HTR-8/SVneo (cell line): ENCODE measurements at regions not wholly inside any gene's neighbourhood (a gene's known extent, or its start where the extent isn't known, plus 50 kb on each side); places are given as distances from the start of the nearest gene placed in this dataset.

ENCODE experiments used
- DNase-seq: peaks from one replicate; pipeline ENCODE4 v3.0.0; 2011; ENCODE audit warnings: low spot score, mixed read lengths; ENCODE audit not compliant: insufficient read length
- FAIRE-seq: peaks from 2 replicates; lab custom pipeline; 2011; peaks lifted over from hg19 to GRCh38; lab: Jason Lieb, UNC

DNA sequence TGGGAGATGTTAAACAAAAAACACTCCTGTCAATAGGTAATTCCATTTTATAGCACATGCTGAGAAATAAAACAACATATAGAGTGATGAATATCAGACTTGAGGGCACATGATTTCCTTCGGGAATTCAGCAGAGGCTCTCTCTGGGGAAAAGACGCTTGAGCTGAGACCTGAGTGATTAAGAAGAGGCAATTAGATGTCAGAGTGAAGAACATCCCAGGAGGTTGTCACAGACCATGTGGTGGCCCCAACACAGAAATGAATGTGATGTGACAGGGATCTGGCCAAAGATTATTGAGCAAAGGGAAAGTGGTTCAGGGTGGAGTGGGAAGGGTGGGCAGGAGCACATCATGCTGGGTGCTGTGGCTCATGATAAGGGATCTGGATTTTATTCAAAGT is 254.7 kb downstream of the RAD51AP2 start:
- no peak for DNase-seq
- FAIRE-seq: no peak

DNA sequence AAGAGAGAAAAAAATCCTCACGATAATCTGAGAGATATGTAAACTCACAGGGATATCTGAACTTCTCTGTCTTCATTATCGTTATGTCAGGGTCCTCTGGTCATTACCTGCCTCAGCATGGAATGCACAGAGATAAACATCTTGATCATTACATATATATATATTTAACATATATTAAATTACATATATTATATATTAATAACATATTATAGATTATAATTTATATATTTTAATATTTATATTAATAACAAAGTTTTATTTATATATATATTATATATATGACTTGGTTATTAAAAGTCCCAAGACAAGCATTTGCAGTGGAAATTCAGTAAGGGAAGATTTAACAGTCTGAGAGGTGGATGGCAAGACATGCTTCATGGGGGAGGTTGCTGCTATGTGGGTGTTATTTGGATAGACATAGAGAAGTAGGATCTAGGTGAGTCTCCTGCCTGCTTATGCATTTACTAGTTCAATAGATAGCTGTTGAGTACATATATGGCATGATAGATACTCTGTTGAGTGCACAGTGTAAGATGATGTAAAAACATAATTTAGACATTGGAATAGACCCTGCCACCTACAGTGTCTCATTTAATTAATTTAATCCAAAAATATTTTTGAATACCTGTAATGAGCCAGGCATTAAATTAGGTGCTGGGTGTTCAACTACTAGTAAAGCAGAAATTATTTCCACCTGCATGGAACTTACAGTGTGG is 255.2 kb downstream of the RAD51AP2 start:
- no peak for DNase-seq
- no peak for FAIRE-seq

DNA sequence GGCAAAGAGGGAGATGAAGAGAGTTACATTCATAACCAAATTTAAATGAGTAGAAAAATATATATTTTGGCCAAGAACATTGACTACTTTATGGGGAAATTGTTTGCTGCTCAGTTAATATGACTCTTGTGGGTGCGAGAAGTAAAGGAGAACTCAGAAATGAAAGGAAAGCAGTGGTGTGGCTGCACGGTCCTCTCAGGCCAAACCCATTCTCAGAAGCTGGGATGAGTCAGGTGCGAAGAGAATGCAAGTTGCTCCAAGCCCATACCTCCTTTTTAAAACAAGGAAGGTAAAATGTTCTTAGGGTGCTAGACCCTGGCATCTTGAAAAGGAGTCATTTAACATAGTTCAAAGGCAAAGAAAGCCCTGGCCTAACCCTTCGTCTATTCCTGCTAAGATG is 258.6 kb downstream of the RAD51AP2 start:
- no peak for FAIRE-seq

DNA sequence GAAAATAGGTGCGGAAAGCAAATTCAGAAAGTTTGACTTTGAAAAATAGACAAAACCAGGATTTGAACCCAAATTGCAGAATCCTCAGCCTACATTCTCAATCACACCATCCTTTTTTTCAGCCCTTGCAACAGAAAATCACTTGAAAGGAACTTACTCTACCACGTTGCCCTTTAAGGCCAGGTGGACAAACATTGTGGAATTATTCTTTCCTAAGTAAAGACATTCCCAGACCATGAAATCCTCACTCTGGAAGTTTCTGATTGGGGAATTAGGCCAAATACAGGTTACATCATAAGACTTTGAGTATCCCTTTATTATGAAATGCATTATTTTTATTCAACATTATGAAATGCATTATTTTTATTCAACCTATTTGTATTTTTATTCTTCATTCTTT is 259.4 kb downstream of the RAD51AP2 start:
- FAIRE-seq: no peak
- no peak for DNase-seq

More for the DNA sequence above, 258.6 kb downstream of the RAD51AP2 start:
- DNase-seq: no peak

DNA sequence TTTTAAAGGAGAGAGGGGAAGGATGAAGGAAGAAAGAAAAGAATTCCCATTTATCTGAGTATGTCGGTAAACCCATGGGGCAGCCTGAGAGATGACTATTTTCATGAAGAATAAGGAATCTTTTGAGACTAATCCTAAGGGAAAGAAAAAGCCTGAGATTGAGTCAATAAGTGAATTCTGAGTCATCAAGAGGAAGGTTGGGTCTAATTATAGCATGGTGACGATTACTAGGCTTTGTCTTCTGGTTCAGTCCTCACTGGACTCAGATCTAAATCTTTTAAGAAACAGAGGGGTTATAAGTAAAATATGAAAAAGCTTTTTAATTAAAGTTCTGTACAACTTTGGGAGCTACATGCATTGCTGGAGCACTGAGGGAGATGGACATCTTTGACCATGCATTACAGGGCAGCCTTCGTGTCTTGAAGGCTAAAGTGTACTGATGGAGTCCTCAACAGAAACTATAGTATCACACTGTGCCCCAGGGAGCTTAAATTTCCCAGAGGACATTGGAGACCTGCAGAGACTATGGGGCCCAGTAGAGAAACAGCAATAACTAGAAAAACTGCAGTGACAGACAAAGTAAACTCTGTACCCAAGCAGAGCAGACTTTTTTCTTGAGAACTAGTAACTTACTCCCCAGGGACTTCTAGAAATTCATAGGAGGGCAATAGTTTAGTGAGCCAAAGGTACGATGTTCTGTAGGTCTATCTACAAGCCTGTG is 260.9 kb downstream of the RAD51AP2 start:
- DNase-seq (no peak), FAIRE-seq (no peak)

DNA sequence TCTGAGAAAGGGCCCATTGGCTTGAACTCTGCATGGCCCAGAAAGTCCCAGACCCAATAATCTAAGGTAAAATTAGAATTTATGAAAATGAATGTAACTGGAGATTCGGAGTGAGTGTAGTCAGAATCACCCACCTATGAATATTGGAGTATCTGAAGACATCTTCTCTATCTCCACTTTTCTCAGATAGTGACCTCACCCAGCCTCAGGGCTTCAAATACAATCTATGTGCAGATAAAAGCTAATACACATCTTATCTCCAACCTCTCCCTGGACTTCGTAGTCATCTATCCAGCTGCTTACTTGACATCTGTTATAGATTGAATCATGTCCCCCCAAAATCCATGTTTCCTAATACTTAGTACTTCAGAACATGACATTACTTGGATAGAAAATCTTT is 263.2 kb downstream of the RAD51AP2 start:
- DNase-seq: no peak
- FAIRE-seq: no peak

DNA sequence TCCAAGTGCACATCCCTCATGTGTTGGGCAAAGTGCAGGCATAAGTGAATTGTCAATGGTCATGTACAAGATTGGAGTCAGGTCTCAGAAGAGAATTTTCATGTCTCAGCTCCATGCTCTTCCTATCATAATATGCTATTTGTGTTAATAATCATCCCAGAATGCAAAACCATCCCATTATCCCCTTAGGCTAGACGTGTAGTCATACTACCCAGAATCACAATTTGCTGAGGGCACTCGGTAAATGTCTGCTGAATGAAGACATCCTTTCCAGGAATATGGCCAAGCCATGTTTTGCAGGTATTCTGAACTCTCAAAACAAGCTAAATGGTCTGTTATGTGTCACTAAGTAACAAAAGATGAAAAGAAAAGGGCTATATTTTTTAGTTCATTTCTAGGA is 263.8 kb downstream of the RAD51AP2 start:
- no peak for FAIRE-seq
- no peak for DNase-seq

DNA sequence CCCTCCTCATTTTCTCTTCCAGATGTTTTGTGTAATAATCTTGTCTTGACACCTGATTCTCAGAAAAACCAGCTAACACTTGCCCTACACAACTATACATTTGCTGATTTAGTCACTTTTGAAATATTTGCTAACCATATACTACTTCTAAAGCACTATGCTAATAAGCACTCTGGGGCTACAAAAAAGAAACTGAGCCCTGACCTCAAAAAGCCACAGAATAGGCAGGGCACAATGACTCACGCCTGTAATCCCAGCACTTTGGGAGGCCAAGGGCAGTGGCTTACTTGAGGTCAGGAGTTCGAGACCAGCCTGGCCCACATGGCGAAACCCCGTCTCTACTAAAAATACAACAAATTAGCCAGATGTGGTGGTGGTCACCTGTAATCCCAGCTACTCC is 266.0 kb downstream of the RAD51AP2 start:
- DNase-seq: no peak
- FAIRE-seq: no peak

DNA sequence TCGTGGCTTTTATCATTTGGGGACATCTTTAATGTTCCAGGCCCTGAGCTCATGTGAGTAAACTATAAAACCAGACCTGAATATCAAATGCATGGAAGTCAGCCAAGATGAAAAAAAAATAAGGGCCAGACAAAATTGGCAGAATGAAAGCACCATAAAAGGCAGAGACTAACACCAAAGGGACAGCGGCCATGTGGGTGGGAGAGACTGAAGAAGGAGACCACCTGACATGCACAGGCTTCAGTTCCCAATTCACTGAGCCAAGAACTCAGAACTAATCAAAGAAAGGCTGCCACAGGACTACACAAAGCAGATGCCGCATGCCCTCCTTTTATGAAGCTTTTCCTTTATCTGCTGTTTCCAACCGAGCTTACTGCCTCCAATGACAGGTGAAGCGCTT is 267.1 kb downstream of the RAD51AP2 start:
- FAIRE-seq (no peak), DNase-seq (no peak)

DNA sequence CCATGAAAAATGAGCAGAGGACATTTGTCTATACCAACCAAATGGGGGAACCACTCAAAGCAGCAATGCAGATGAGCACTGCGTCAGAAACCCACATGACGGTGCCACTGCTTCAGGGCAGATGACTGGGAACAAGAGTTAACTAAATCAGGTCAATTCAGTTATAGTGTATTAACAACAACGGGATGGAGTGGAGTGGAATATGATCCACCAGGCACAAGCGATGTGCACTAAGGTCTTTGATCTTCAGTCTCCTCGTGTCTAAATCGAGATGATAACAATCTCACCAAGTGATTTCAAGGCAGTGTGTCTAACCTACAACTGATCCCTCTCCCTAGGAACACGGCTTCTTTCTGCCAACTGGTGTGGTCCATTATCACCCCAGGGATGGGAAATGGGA is 269.0 kb downstream of the RAD51AP2 start:
- no peak for FAIRE-seq

DNA sequence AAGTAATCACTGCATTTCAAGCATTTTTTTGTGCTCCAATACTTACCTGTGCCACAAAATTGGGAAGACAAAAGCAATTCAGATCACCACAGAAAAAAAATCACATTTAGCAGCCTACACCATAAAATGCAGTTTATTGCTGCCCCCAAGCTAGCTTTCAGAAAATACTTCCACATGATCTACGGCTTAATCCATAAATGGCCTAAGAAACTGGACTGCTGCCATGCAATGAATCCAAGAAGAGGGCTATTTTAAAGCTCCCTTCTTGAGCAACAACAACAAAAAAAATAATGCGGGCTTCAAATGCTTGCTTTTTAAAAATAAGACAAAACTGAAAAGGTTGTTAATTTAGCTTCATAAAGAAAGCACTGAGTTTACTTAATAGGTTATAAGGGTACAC is 272.3 kb downstream of the RAD51AP2 start:
- no peak for FAIRE-seq
- no peak for DNase-seq

More for the DNA sequence above, 269.0 kb downstream of the RAD51AP2 start:
- no peak for DNase-seq

DNA sequence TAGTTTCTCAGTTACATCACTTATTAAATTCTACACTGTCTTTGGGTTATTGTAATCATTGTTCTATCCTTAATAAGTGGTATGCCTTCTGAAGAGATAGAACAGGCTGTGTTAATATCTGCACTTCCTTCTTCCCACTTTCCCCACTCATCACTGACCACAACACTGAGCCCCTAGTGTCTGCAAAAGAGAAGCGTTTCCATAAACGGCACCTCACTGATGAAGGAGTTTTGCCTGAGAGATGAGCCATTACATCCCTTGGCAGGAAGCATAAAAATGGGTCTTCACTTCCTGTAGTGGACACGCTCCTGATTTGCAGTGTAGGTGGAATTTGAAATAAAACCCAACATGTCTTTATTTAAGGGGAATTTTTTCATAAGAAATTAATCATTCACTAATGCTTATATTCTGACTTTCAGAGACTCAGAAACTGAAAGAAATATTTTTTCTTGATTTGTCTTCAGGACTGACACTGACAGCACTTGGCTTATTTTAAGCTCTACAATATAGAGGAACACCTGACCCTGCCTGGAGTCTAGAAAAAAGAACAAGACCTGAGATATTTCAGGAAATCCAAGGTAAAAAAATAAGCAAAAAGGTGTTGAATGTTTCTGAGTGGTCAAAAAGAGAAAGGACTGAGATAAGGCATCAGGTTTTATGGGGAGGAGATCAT is 275.3 kb downstream of the RAD51AP2 start:
- DNase-seq: no peak
- FAIRE-seq: no peak

DNA sequence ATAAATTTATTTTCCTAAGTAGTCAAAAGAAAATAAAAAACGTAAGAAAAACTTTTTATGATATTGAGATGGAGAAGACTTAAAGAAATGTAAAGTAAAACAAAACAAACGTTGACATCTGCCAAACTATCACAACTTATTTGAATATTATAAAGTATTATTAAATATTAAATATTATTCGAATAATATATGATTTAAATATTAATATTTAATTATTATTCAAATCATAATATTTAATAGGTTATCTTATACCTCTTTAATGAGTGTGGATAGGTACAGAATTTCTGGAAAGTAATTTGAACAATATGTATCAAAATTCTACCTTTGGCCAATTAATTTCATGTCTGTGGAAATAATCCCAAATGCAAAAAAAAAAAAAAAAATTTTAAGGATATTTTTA is 278.7 kb downstream of the RAD51AP2 start:
- no peak for FAIRE-seq

DNA sequence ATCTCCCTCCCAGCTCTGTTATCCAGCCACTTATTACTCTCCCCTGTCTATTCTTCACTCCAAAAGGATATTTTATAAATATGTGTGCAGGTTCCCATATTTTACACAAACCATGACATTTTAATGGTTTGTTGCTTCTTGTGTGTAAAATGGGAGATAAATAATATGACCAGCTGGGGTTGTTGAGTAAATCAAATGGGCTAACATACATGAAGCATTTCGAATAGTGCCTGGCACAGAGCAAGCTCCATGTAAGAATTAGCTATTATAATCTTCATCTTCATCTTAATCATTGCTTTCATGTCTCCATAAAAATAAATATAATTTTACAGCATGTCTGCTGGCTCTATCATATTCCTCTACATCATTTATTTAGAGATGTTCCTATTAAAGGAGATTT is 283.1 kb downstream of the RAD51AP2 start:
- no peak for FAIRE-seq
- DNase-seq: no peak

More for the DNA sequence above, 278.7 kb downstream of the RAD51AP2 start:
- no peak for DNase-seq

DNA sequence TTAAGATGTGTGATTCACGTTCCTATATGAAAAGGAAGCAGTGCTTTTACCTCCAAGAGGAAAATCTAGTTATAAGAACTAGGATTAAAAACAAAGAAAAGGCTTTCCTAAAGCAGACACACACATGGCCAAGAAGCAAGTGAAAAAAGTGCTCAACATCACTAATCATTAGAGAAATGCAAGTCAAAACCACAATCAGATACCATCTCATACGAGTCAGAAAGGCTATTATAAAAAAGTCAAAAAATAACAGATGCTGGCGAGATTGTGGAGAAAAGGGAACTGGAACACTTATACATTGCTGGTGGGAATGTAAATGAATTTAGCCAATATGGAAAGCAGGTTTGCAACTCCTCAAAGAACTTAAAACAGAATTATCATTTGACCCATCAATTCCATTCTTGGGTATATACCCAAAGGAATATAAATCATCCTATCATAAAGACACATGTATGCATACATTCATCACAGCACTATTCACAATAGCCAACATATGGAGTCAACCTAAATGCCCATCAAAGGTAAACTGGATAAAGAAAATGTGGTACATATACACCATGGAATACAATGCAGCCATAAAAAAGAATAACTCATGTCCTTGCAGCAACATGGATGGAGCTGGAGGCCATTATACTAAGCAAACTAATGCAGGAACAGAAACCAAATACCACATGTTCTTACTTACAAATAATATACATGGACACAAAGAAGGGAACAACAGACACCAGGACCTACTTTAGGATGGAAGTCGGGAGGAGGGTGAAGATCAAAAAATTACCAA is 285.3 kb downstream of the RAD51AP2 start:
- no peak for FAIRE-seq
- no peak for DNase-seq

DNA sequence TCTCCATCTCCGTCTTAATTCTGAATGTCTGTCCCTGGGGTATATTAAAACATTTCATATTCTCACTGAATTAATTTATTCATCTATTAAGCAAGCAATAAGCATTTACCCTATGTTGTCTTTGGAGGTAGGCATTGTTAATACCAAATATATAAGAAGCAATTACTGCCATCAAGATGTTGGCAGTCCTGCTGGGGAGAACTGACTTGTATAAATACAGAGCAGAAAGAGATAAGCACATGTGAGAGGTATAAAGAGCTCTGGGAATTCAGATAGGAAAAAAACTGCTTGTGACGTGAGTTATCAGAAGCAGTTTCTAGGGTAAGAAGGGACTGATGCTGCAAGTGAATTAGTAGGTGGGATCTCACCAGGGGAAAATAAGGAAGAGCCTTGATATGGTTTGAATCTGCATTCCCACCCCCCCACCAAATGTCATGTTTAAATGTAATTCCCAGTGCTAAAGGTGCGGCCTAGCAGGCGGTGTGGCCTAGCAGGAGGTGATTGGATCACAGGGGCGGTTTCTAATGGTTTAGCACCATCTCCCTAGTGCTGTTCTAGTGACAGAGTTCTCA is 286.8 kb downstream of the RAD51AP2 start:
- DNase-seq (no peak), FAIRE-seq (no peak)

DNA sequence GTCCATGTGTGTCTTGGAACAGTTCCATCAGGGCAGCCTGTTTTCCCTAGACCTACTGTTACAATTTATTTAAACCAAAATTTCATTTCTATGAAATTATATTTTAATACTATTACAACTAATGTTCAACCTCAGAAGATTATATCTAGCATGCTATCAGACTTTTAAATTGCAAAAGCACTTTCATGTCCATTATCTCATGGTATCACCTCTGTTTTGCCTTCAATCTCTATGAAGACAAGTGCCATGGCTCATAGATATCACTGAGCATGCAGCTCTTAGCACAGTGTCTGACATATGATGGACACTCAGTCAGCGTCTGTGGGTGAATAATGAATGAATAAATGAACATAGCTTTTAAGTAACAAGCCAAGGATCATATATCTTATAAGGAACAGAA is 288.8 kb downstream of the RAD51AP2 start:
- DNase-seq: no peak
- no peak for FAIRE-seq

DNA sequence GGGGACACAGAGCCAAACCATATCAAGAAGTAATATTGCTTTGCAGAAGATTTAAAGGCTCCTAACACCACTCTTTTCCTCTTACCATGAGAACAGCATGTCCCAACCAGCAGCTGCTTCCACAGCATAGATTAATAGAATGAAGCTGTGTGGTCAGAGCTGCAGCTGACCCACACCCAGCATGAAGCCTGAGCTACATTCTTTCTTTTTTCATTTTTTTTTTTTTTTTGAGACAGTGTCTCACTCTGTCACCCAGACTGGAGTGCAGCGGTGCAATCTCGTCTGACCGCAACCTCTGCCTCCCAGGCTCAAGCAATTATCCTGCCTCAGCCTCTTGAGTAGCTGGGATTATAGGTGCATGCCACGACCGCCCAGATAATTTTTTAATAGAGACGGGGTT is 289.8 kb downstream of the RAD51AP2 start:
- FAIRE-seq: no peak

DNA sequence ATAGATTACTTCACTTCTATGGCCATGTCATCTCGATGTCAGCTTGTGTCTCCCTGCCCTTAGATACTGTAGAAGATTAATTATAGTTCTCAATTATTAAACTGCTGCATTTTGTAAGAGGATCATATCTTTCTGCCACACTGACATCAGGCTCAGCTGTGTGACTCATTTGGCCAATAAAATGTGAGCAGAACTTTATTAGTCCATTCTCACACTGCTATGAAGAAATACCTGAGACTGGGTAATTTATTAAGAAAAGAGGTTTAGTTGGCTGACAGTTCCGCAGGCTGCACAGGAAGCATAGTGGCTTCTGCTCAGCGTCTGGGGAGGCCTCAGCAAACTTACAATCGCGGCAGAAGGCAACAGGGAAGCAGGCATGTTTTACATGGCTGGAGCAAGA is 290.4 kb downstream of the RAD51AP2 start:
- no peak for FAIRE-seq
- no peak for DNase-seq

More for the DNA sequence above, 289.8 kb downstream of the RAD51AP2 start:
- DNase-seq: no peak

DNA sequence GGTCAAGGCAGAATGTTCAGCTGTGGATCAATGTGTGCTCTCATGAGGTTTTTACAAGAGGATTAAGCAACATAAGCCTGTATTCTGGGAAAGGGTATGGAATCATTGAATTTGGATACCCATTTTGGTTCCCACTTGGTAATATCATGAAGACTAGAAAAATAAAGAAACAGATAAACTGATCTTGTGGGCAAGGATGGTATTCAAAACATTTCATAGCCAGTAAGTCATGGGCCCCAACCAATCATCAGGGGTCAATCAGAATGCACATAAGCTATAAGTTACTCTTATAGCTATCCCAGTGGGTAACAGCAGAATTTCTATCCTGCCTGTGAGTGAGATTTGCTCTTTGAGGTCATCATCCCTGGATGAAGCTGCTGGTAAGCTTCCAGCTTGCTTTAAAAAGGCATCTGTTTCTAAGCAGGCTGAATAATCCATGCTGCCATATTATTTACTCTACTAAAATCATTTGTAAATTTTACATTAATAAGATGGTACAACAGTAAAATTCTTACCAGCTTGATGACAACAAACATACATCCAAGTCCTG is 291.2 kb downstream of the RAD51AP2 start:
- FAIRE-seq (no peak), DNase-seq (no peak)
